ENCODE measurements at regions not wholly inside any gene's neighbourhood (a gene's known extent, or its start where the extent isn't known, plus 50 kb on each side); places are given as distances from the start of the nearest gene placed in this dataset.
A peak's percentile ranks its signal among the peaks of the same experiment; 100 is the strongest.

DNA sequence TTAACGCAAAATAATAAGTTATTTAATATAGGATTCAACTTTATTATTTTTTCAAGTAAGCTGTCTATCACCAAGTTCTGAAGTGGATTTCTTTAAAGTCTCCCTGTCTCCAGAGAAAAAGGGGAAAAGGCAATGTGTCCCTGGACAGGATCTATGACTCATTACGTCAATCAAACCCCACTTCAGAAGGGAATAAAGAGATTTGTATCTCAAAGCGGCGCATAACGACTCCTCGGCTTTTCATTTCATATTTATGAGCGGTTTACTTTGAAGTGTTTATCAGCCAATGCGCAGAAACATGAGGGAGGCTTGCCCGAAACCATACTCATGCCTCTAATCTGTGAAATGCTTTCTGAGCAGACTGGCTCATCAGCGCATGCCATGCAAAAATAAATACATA, 938.6 kb upstream of the WWC1 start:
- TF ChIP-seq, protein P1, sequence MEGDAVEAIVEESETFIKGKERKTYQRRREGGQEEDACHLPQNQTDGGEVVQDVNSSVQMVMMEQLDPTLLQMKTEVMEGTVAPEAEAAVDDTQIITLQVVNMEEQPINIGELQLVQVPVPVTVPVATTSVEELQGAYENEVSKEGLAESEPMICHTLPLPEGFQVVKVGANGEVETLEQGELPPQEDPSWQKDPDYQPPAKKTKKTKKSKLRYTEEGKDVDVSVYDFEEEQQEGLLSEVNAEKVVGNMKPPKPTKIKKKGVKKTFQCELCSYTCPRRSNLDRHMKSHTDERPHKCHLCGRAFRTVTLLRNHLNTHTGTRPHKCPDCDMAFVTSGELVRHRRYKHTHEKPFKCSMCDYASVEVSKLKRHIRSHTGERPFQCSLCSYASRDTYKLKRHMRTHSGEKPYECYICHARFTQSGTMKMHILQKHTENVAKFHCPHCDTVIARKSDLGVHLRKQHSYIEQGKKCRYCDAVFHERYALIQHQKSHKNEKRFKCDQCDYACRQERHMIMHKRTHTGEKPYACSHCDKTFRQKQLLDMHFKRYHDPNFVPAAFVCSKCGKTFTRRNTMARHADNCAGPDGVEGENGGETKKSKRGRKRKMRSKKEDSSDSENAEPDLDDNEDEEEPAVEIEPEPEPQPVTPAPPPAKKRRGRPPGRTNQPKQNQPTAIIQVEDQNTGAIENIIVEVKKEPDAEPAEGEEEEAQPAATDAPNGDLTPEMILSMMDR (IDR thresholded peaks at IDR 0.05; ENCODE audit: poor library complexity, severe bottlenecking) = no peak
- TF ChIP-seq REST (IDR thresholded peaks at IDR 0.05; ENCODE audit: borderline replicate concordance) (peak; percentile 70), POLR2AphosphoS5 (IDR thresholded peaks at IDR 0.05) (peak; percentile 69)
